ENCODE measurements at regions not wholly inside any gene's neighbourhood (a gene's known extent, or its start where the extent isn't known, plus 50 kb on each side); places are given as distances from the start of the nearest gene placed in this dataset.

- intact Hi-C loops (cut with micrococcal nuclease): no loop called here
- DNase-seq (no peak), ATAC-seq (no peak)
- CTCF ChIA-PET: no interaction called here
- Mint-ChIP-seq H3K27ac (no peak overlapping the region), H3K27me3 (peaks cover 18% of the 10 kb centered on the region), H3K4me3 (no peak overlapping the region), H3K36me3 (ENCODE audit: low read depth) (no peaks in the 10 kb centered on the region), H3K4me1 (ENCODE audit: low read depth) (no peaks in the 10 kb centered on the region), H3K9me3 (no peaks in the 10 kb centered on the region)
- no peak for TF ChIP-seq CTCF (IDR thresholded peaks at IDR 0.05)
- POLR2A ChIA-PET: no interaction called here
Measured at GRCh38 chr11:71062199-71062598, 190.2 kb downstream of the SHANK2 start.

GRCh38 chr11:71060391-71060791 lies 192.0 kb downstream of the SHANK2 start:
- H3K36me3 Mint-ChIP-seq (ENCODE audit: low read depth): no peaks in the 10 kb centered on the region
- ATAC-seq: no peak
- no peak for DNase-seq
- ChIA-PET CTCF (no interaction called here), POLR2A (no interaction called here)
- H3K27ac Mint-ChIP-seq: no peak overlapping the region
- intact Hi-C loops (cut with micrococcal nuclease): no loop called here
- TF ChIP-seq CTCF (IDR thresholded peaks at IDR 0.05): no peak
- no peak overlapping the region for H3K4me3 Mint-ChIP-seq
- H3K27me3 Mint-ChIP-seq: peaks cover 20% of the 10 kb centered on the region
- H3K9me3 Mint-ChIP-seq: no peaks in the 10 kb centered on the region
- H3K4me1 Mint-ChIP-seq (ENCODE audit: low read depth): no peaks in the 10 kb centered on the region

- DNase-seq (no peak), ATAC-seq (no peak)
- Mint-ChIP-seq H3K36me3 (ENCODE audit: low read depth) (no peaks in the 10 kb centered on the region), H3K4me1 (ENCODE audit: low read depth) (no peaks in the 10 kb centered on the region), H3K4me3 (no peak overlapping the region), H3K9me3 (no peaks in the 10 kb centered on the region), H3K27ac (no peak overlapping the region), H3K27me3 (peaks cover 16% of the 10 kb centered on the region)
- no peak for TF ChIP-seq CTCF (IDR thresholded peaks at IDR 0.05)
- intact Hi-C loops (cut with micrococcal nuclease): no loop called here
- ChIA-PET POLR2A (no interaction called here), CTCF (no interaction called here)
Measured at GRCh38 chr11:71059662-71060061, 192.7 kb downstream of the SHANK2 start.

- intact Hi-C loops (cut with micrococcal nuclease): no loop called here
- no peaks in the 10 kb centered on the region for H3K4me1 Mint-ChIP-seq (ENCODE audit: low read depth)
- H3K36me3 Mint-ChIP-seq (ENCODE audit: low read depth): no peaks in the 10 kb centered on the region
- TF ChIP-seq CTCF (IDR thresholded peaks at IDR 0.05): no peak
- ATAC-seq (no peak), DNase-seq (no peak)
- no peak overlapping the region for H3K4me3 Mint-ChIP-seq
- H3K9me3 Mint-ChIP-seq: no peaks in the 10 kb centered on the region
- ChIA-PET CTCF (no interaction called here), POLR2A (no interaction called here)
- no peak overlapping the region for H3K27ac Mint-ChIP-seq
- H3K27me3 Mint-ChIP-seq: peaks cover 2% of the 10 kb centered on the region
Measured at GRCh38 chr11:71055925-71056324, 196.5 kb downstream of the SHANK2 start.

Data from activated CD8-positive, alpha-beta T cell treated with anti-CD3 and anti-CD28 coated beads for 36 hours (primary cell).